Activated B cell treated with CpG ODN at 0.5 μM for 24 hours (primary cell): ENCODE measurements at regions not wholly inside any gene's neighbourhood (a gene's known extent, or its start where the extent isn't known, plus 50 kb on each side); places are given as distances from the start of the nearest gene placed in this dataset.

Experiments
- ATAC-seq: fragments of 200-7000 bp; cut with Tn5 transposase; one replicate; pipeline ENCODE4 v1.10.0; 2021; ENCODE audit warnings: low read depth, mild to moderate bottlenecking, moderate library complexity
- CTCF ChIA-PET: fragments of 350-600 bp; sonication (Branson Sonifier 250); formaldehyde crosslinking; loops from one replicate; lab custom pipeline; 2021; ENCODE audit warnings: antibody characterized with exemption; lab: Charles Lee
- POLR2A ChIA-PET: fragments of 350-600 bp; sonication (Branson Sonifier 250); formaldehyde crosslinking; loops from one replicate; lab custom pipeline; 2021; ENCODE audit warnings: antibody characterized with exemption; lab: Charles Lee
- DNase-seq: peaks from one replicate; pipeline ENCODE4 v3.0.0; 2022
- H3K27ac Mint-ChIP-seq: one replicate; pipeline ENCODE4 v1.8.0; 2020; ENCODE audit warnings: mixed read lengths
- H3K27me3 Mint-ChIP-seq: one replicate; pipeline ENCODE4 v1.8.0; 2021; ENCODE audit warnings: mixed read lengths
- H3K36me3 Mint-ChIP-seq: one replicate; pipeline ENCODE4 v1.8.0; 2021; ENCODE audit warnings: low read depth, mixed read lengths
- H3K4me1 Mint-ChIP-seq: one replicate; pipeline ENCODE4 v1.8.0; 2021; ENCODE audit warnings: mixed read lengths
- H3K4me3 Mint-ChIP-seq: one replicate; pipeline ENCODE4 v1.8.0; 2020; ENCODE audit warnings: mild to moderate bottlenecking, mixed read lengths
- H3K9me3 Mint-ChIP-seq: one replicate; pipeline ENCODE4 v1.8.0; 2020; ENCODE audit warnings: mixed read lengths
- CTCF ChIP-seq: fragments of 200-600 bp; IDR thresholded peaks from one replicate; pipeline ENCODE4 v1.8.0; 2022; ENCODE audit warnings: antibody characterized with exemption, mild to moderate bottlenecking
- intact Hi-C: fragments of 100-400 bp; cut with micrococcal nuclease; formaldehyde crosslinking; loops from one replicate; pipeline ENCODE4 v1.15.1; 2024

GRCh38 chr4:181761156-181761555 lies 482.0 kb upstream of the TENM3 start:
- H3K27ac Mint-ChIP-seq, result no peak overlapping the region
- intact Hi-C loops, result no loop called here
- H3K4me3 Mint-ChIP-seq, result no peak overlapping the region
- ATAC-seq, result no peak
- H3K4me1 Mint-ChIP-seq, result no peaks in the 10 kb centered on the region
- no peaks in the 10 kb centered on the region for H3K36me3 Mint-ChIP-seq
- peaks cover 4% of the 10 kb centered on the region for H3K9me3 Mint-ChIP-seq
- TF ChIP-seq CTCF, result no peak
- no peaks in the 10 kb centered on the region for H3K27me3 Mint-ChIP-seq
- ChIA-PET POLR2A (no interaction called here), CTCF (no interaction called here)
- DNase-seq, result no peak

- no peaks in the 10 kb centered on the region for H3K27me3 Mint-ChIP-seq
- intact Hi-C loops, result no loop called here
- no peak for DNase-seq
- TF ChIP-seq CTCF, result no peak
- POLR2A ChIA-PET, result no interaction called here
- H3K4me3 Mint-ChIP-seq, result no peak overlapping the region
- no peak overlapping the region for H3K27ac Mint-ChIP-seq
- no peak for ATAC-seq
- H3K9me3 Mint-ChIP-seq, result peaks cover 4% of the 10 kb centered on the region
- no peaks in the 10 kb centered on the region for H3K4me1 Mint-ChIP-seq
- CTCF ChIA-PET, result no interaction called here
- no peaks in the 10 kb centered on the region for H3K36me3 Mint-ChIP-seq
Observed at GRCh38 chr4:181766061-181766548, 477.1 kb upstream of the TENM3 start.

- H3K27ac Mint-ChIP-seq, result no peak overlapping the region
- no peaks in the 10 kb centered on the region for H3K27me3 Mint-ChIP-seq
- H3K4me3 Mint-ChIP-seq, result no peak overlapping the region
- intact Hi-C loops, result no loop called here
- ChIA-PET CTCF (no interaction called here), POLR2A (no interaction called here)
- peaks cover 8% of the 10 kb centered on the region for H3K9me3 Mint-ChIP-seq
- no peaks in the 10 kb centered on the region for H3K36me3 Mint-ChIP-seq
- ATAC-seq (no peak), DNase-seq (no peak)
- H3K4me1 Mint-ChIP-seq, result no peaks in the 10 kb centered on the region
- TF ChIP-seq CTCF, result no peak
Observed at GRCh38 chr4:181770971-181771370, 472.2 kb upstream of the TENM3 start.

- DNase-seq (no peak), ATAC-seq (no peak)
- Mint-ChIP-seq H3K36me3 (no peaks in the 10 kb centered on the region), H3K27me3 (no peaks in the 10 kb centered on the region), H3K27ac (no peak overlapping the region), H3K9me3 (peaks cover 8% of the 10 kb centered on the region), H3K4me1 (no peaks in the 10 kb centered on the region), H3K4me3 (no peak overlapping the region)
- intact Hi-C loops, result no loop called here
- ChIA-PET CTCF (no interaction called here), POLR2A (no interaction called here)
- TF ChIP-seq CTCF, result no peak
Observed at GRCh38 chr4:181775298-181775697, 467.9 kb upstream of the TENM3 start.

GRCh38 chr4:181776264-181777054 lies 466.7 kb upstream of the TENM3 start:
- no peak overlapping the region for H3K4me3 Mint-ChIP-seq
- ATAC-seq, result no peak

More at GRCh38 chr4:181776264-181777054, 466.7 kb upstream of the TENM3 start:
- Mint-ChIP-seq H3K9me3 (peaks cover 8% of the 10 kb centered on the region), H3K27me3 (no peaks in the 10 kb centered on the region), H3K4me1 (no peaks in the 10 kb centered on the region), H3K36me3 (no peaks in the 10 kb centered on the region), H3K27ac (no peak overlapping the region)
- DNase-seq, result no peak
- CTCF ChIA-PET, result no interaction called here
- intact Hi-C loops, result no loop called here
- POLR2A ChIA-PET, result no interaction called here
- no peak for TF ChIP-seq CTCF
